GM12878 (cell line): ENCODE measurements at regions not wholly inside any gene's neighbourhood (a gene's known extent, or its start where the extent isn't known, plus 50 kb on each side); places are given as distances from the start of the nearest gene placed in this dataset.

Source experiments
- ATAC-seq: fragments of 200-7000 bp; cut with Tn5 transposase; 3 replicates; pipeline ENCODE4 v1.9.1; 2020; ENCODE audit warnings: mild to moderate bottlenecking, moderate library complexity
- BruUV-seq: library from RNA; stranded (reverse); fragments of 400-500 nt; replicated peaks from 2 replicates; lab custom pipeline; 2021; lab: Mats Ljungman, UMichigan
- CTCF ChIA-PET: fragments of 300-600 bp; sonication (Branson Sonifier 250); formaldehyde crosslinking; extraction: SDS; loops from one replicate; lab custom pipeline; 2021; ENCODE audit warnings: inconsistent platforms; lab: Yijun Ruan, JAX
- POLR2A ChIA-PET: fragments of 350-600 bp; formaldehyde crosslinking; extraction: SDS; loops from one replicate; lab custom pipeline; 2021; ENCODE audit warnings: inconsistent platforms; lab: Charles Lee
- RAD21 ChIA-PET: fragments of 300-600 bp; sonication (Branson Sonifier 250); formaldehyde crosslinking; loops from one replicate; lab custom pipeline; 2023; ENCODE audit warnings: antibody characterized with exemption; ENCODE audit not compliant: unreplicated experiment; lab: Charles Lee
- SMC1A ChIA-PET: fragments of 300-600 bp; sonication (Branson Sonifier 250); formaldehyde crosslinking; loops from one replicate; lab custom pipeline; 2023; ENCODE audit not compliant: unreplicated experiment, uncharacterized antibody; lab: Charles Lee
- DNase-seq: peaks from one replicate; pipeline ENCODE4 v3.0.0-alpha.2; 2011; ENCODE audit warnings: low read depth, low spot score
- FAIRE-seq: peaks from 3 replicates; lab custom pipeline; 2011; peaks lifted over from hg19 to GRCh38; lab: Jason Lieb, UNC
- H2AFZ ChIP-seq: 2 replicates; pipeline ENCODE4 v1.6.0; 2011; ENCODE audit warnings: low read depth, low read length, control low read depth; ENCODE audit not compliant: control insufficient read depth
- H3K27ac ChIP-seq: 2 replicates; pipeline ENCODE4 v1.5.1; 2011; ENCODE audit warnings: control low read depth; ENCODE audit not compliant: control insufficient read depth, insufficient read depth
- H3K27me3 ChIP-seq, 2 experiments: replicated peaks in 1 of 2; 2 replicates each; pipeline versions ENCODE4 v1.6.0 to v1.6.1; 2011; ENCODE audit warnings: low read length in 1 of 2; ENCODE audit not compliant: control insufficient read depth in 2 of 2, insufficient read depth in 2 of 2
- H3K36me3 ChIP-seq, 2 experiments: 2 replicates each; pipeline ENCODE4 v1.5.1; 2011; ENCODE audit warnings: low read length in 1 of 2; ENCODE audit not compliant: control insufficient read depth in 2 of 2, insufficient read depth in 2 of 2
- H3K4me1 ChIP-seq: 2 replicates; pipeline ENCODE4 v1.6.1; 2011; ENCODE audit warnings: mild to moderate bottlenecking, low read length, moderate library complexity, mixed read lengths; ENCODE audit not compliant: control insufficient read depth, insufficient read depth
- H3K4me2 ChIP-seq: 2 replicates; pipeline ENCODE4 v1.6.0; 2011; ENCODE audit warnings: control low read depth; ENCODE audit not compliant: control insufficient read depth, insufficient read depth
- H3K4me3 ChIP-seq: fragments of 200-600 bp; sonication (generic); 2 replicates; pipeline ENCODE4 v1.5.1; 2016
- H3K79me2 ChIP-seq: 2 replicates; pipeline ENCODE4 v1.6.0; 2011; ENCODE audit warnings: low read length; ENCODE audit not compliant: control insufficient read depth, insufficient read depth
- H3K9ac ChIP-seq: 2 replicates; pipeline ENCODE4 v1.8.0; 2011; ENCODE audit warnings: low read length, control low read depth, mixed read lengths; ENCODE audit not compliant: control insufficient read depth, insufficient read depth
- H3K9me3 ChIP-seq: replicated peaks from 3 replicates; pipeline ENCODE4 v1.5.1; 2011; ENCODE audit warnings: mild to moderate bottlenecking, low read length; ENCODE audit not compliant: control insufficient read depth, insufficient read depth
- H4K20me1 ChIP-seq: 2 replicates; pipeline ENCODE4 v1.6.0; 2011; ENCODE audit not compliant: control insufficient read depth, insufficient read depth
- CBX5 ChIP-seq: sonication (generic); IDR thresholded peaks from 2 replicates; pipeline ENCODE4 v1.6.1; 2016; ENCODE audit warnings: low read depth, moderate library complexity, mild to moderate bottlenecking, inconsistent platforms
- CHD2 ChIP-seq: IDR thresholded peaks from 2 replicates; pipeline ENCODE4 v1.6.1; 2011; ENCODE audit warnings: low read depth, low read length, improper control_type of control experiment, borderline replicate concordance
- ESRRA ChIP-seq: IDR thresholded peaks from 2 replicates; pipeline ENCODE4 v1.6.1; 2012; ENCODE audit warnings: mild to moderate bottlenecking, low read length, improper control_type of control experiment
- HDGF ChIP-seq: fragments of 450-650 bp; IDR thresholded peaks from 2 replicates; pipeline ENCODE4 v1.6.1; 2016; ENCODE audit warnings: antibody characterized with exemption
- JUND ChIP-seq: IDR thresholded peaks from 2 replicates; pipeline ENCODE4 v1.6.1; 2012; ENCODE audit warnings: low read depth, mild to moderate bottlenecking, low read length, improper control_type of control experiment, moderate library complexity
- KDM1A ChIP-seq: fragments of 200-600 bp; sonication (generic); IDR thresholded peaks from 2 replicates; pipeline ENCODE4 v1.6.1; 2016; ENCODE audit warnings: borderline replicate concordance
- NFYA ChIP-seq: IDR thresholded peaks from 2 replicates; pipeline ENCODE4 v1.6.1; 2011; ENCODE audit warnings: low read depth, mild to moderate bottlenecking, low read length, improper control_type of control experiment, borderline replicate concordance
- PAX8 ChIP-seq: fragments of 450-650 bp; IDR thresholded peaks from 2 replicates; pipeline ENCODE4 v1.6.1; 2017; ENCODE audit warnings: mild to moderate bottlenecking, moderate library complexity
- PRDM15 ChIP-seq: fragments of 450-650 bp; formaldehyde crosslinking; IDR thresholded peaks from 2 replicates; pipeline ENCODE4 v1.4.0; 2020; ENCODE audit warnings: mild to moderate bottlenecking, moderate library complexity
- TARDBP ChIP-seq: IDR thresholded peaks from 2 replicates; pipeline ENCODE4 v1.6.1; 2016; ENCODE audit warnings: borderline replicate concordance
- ZZZ3 ChIP-seq: IDR thresholded peaks from 2 replicates; pipeline ENCODE4 v1.6.1; 2011; ENCODE audit warnings: low read depth; ENCODE audit not compliant: control insufficient read depth, insufficient read length
- WGBS: methylation state at CpG from one replicate; pipeline ENCODE4 v1.1.6; 2016; ENCODE audit warnings: low lambda C conversion rate; ENCODE audit not compliant: insufficient replicate concordance, insufficient coverage; ENCODE audit errors: missing lambda C conversion rate; 5-methylcytosine and 5-hydroxymethylcytosine counted together
- in situ Hi-C: fragments of 300-500 bp; cut with MboI; formaldehyde crosslinking; loops from 9 replicates; pipeline ENCODE4 v1.14.3; 2018; ENCODE audit warnings: mixed read lengths
- intact Hi-C: fragments of 100-400 bp; cut with micrococcal nuclease; formaldehyde crosslinking; loops from one replicate; pipeline ENCODE4 v1.14.2; 2022; ENCODE audit not compliant: unreplicated experiment

GRCh38 chr6:84356907-84357306 lies 129.5 kb upstream of the CEP162 start:
- no peak overlapping the region for H3K9ac ChIP-seq
- ChIA-PET RAD21 (interaction anchor here (2.1 kb wide), 1 partner anchor 25 kb away, joined by 14 read pairs; no protein-coding TSS in a partner anchor), CTCF (interaction anchor here (0.6 to 1.6 kb wide), 4 partner anchors 14 to 198 kb away, joined by 3 to 4 read pairs (median 3); no protein-coding TSS in a partner anchor), POLR2A (no interaction called here), SMC1A (interaction anchor here (0.6 to 2.2 kb wide), 7 partner anchors 11 to 395 kb away, joined by 3 to 7 read pairs (median 4); no protein-coding TSS in a partner anchor)
- H3K36me3 ChIP-seq: no peaks in the 10 kb centered on the region
- FAIRE-seq (no peak), DNase-seq (no peak), ATAC-seq (no peak)
- H2AFZ ChIP-seq: no peak overlapping the region
- intact Hi-C loops: no loop called here
- H3K27ac ChIP-seq: no peak overlapping the region
- no peaks in the 10 kb centered on the region; the same call in 2 of the 3 replicates for H3K9me3 ChIP-seq
- no peak overlapping the region for H3K4me2 ChIP-seq
- no peaks in the 10 kb centered on the region for H3K4me1 ChIP-seq
- H3K4me3 ChIP-seq: no peak overlapping the region
- no peaks in the 10 kb centered on the region for H3K27me3 ChIP-seq
- no peaks in the 10 kb centered on the region for H3K79me2 ChIP-seq
- no TSS peak for BruUV-seq
- in situ Hi-C loops: no loop called here
- 2% methylated on average over 5 of the region's 5 CpGs for WGBS
- no peaks in the 10 kb centered on the region for H4K20me1 ChIP-seq
- TF ChIP-seq ZZZ3: no peak
- no peak for TF ChIP-seq PRDM15
- TF ChIP-seq PAX8: no peak
- no peak for TF ChIP-seq ESRRA
- no peak for TF ChIP-seq TARDBP
- no peak for TF ChIP-seq JUND
- TF ChIP-seq CBX5: no peak
- no peak for TF ChIP-seq KDM1A
- no peak for TF ChIP-seq CHD2
- TF ChIP-seq HDGF: no peak
- no peak for TF ChIP-seq NFYA
